Hepatocyte (in vitro differentiated cells): ENCODE measurements at regions not wholly inside any gene's neighbourhood (a gene's known extent, or its start where the extent isn't known, plus 50 kb on each side); places are given as distances from the start of the nearest gene placed in this dataset.
"Not testable (repeated sequence)": the region's sequence is repeated elsewhere in the genome, so short reads cannot be mapped to it uniquely, and the experiment has no call there.

ENCODE experiments used
- DNase-seq: peaks from one replicate; pipeline ENCODE4 v3.0.0-alpha.2; 2016; ENCODE audit warnings: low spot score
- H2AFZ ChIP-seq: fragments of 200-600 bp; sonication (generic); 2 replicates; pipeline ENCODE4 v1.6.0; 2016; ENCODE audit warnings: antibody characterized with exemption, mild to moderate bottlenecking
- H3K27ac ChIP-seq: fragments of 200-600 bp; sonication (generic); 2 replicates; pipeline ENCODE4 v1.5.1; 2016; ENCODE audit warnings: mild to moderate bottlenecking
- H3K27me3 ChIP-seq: fragments of 200-600 bp; sonication (generic); 2 replicates; pipeline ENCODE4 v1.6.1; 2016
- H3K36me3 ChIP-seq: fragments of 200-600 bp; sonication (generic); replicated peaks from 2 replicates; pipeline ENCODE4 v1.5.1; 2016; ENCODE audit warnings: low read depth; ENCODE audit not compliant: insufficient read depth
- H3K4me1 ChIP-seq: fragments of 200-600 bp; sonication (generic); 2 replicates; pipeline ENCODE4 v1.5.1; 2016; ENCODE audit warnings: mild to moderate bottlenecking, moderate library complexity; ENCODE audit not compliant: insufficient read depth
- H3K4me2 ChIP-seq: fragments of 200-600 bp; sonication (generic); 2 replicates; pipeline ENCODE4 v1.6.0; 2016
- H3K4me3 ChIP-seq: fragments of 200-600 bp; sonication (generic); 2 replicates; pipeline ENCODE4 v1.5.1; 2016; ENCODE audit warnings: mild to moderate bottlenecking
- H3K79me2 ChIP-seq: fragments of 200-600 bp; sonication (generic); 2 replicates; pipeline ENCODE4 v1.6.0; 2017; ENCODE audit warnings: mild to moderate bottlenecking
- H3K9me2 ChIP-seq: fragments of 200-600 bp; sonication (generic); replicated peaks from 2 replicates; pipeline ENCODE4 v1.6.0; 2017; ENCODE audit warnings: mild to moderate bottlenecking; ENCODE audit not compliant: insufficient read depth
- H3K9me3 ChIP-seq: fragments of 200-600 bp; sonication (generic); 2 replicates; pipeline ENCODE4 v1.5.1; 2016; ENCODE audit warnings: low read depth, mild to moderate bottlenecking
- H4K20me1 ChIP-seq: fragments of 200-600 bp; sonication (generic); 2 replicates; pipeline ENCODE4 v1.6.0; 2016; ENCODE audit warnings: mild to moderate bottlenecking; ENCODE audit not compliant: insufficient read depth, poor library complexity, severe bottlenecking
- CTCF ChIP-seq: fragments of 200-600 bp; sonication (generic); IDR thresholded peaks from 2 replicates; pipeline ENCODE4 v1.5.1; 2016; ENCODE audit warnings: antibody characterized with exemption, mild to moderate bottlenecking; ENCODE audit not compliant: poor library complexity
- EZH2 ChIP-seq: fragments of 200-600 bp; sonication (generic); IDR thresholded peaks from 2 replicates; pipeline ENCODE4 v1.6.1; 2016; ENCODE audit warnings: antibody characterized with exemption, mild to moderate bottlenecking, borderline replicate concordance
- EZH2phosphoT487 ChIP-seq: fragments of 200-600 bp; sonication (generic); IDR thresholded peaks from one replicate; pipeline ENCODE4 v1.6.1; 2018; ENCODE audit warnings: antibody characterized with exemption, mild to moderate bottlenecking, low read depth, moderate library complexity; ENCODE audit not compliant: unreplicated experiment, severe bottlenecking
- WGBS: methylation state at CpG from one replicate; pipeline ENCODE4 v1.1.6; 2016; ENCODE audit warnings: low lambda C conversion rate; ENCODE audit errors: missing lambda C conversion rate; 5-methylcytosine and 5-hydroxymethylcytosine counted together

GRCh38 chr16:47866423-47866822 lies 289.4 kb downstream of the ABCC12 start:
- DNase-seq = no peak
- H3K4me1 ChIP-seq = no peaks in the 10 kb centered on the region
- 78% methylated on average over 4 of the region's 4 CpGs for WGBS
- H3K27ac ChIP-seq = no peak overlapping the region
- no peak overlapping the region for H3K4me2 ChIP-seq
- H3K36me3 ChIP-seq = no peaks in the 10 kb centered on the region
- no peaks in the 10 kb centered on the region for H4K20me1 ChIP-seq
- no peaks in the 10 kb centered on the region for H3K9me3 ChIP-seq
- no peak for TF ChIP-seq EZH2
- no peak for TF ChIP-seq CTCF
- TF ChIP-seq EZH2phosphoT487 = no peak
- no peaks in the 10 kb centered on the region for H3K27me3 ChIP-seq
- no peak overlapping the region for H2AFZ ChIP-seq
- no peaks in the 10 kb centered on the region for H3K79me2 ChIP-seq
- H3K4me3 ChIP-seq = no peak overlapping the region
- no peaks in the 10 kb centered on the region for H3K9me2 ChIP-seq

GRCh38 chr16:47865337-47865855 lies 290.4 kb downstream of the ABCC12 start:
- Histone ChIP-seq H3K79me2 (no peaks in the 10 kb centered on the region), H2AFZ (no peak overlapping the region), H3K27ac (no peak overlapping the region), H3K9me3 (no peaks in the 10 kb centered on the region), H3K4me3 (no peak overlapping the region), H3K4me2 (no peak overlapping the region), H3K4me1 (no peaks in the 10 kb centered on the region), H3K9me2 (no peaks in the 10 kb centered on the region), H3K36me3 (no peaks in the 10 kb centered on the region), H4K20me1 (no peaks in the 10 kb centered on the region), H3K27me3 (no peaks in the 10 kb centered on the region)
- 86% methylated on average over 3 of the region's 3 CpGs for WGBS
- no peak for DNase-seq
- TF ChIP-seq EZH2phosphoT487 = no peak
- TF ChIP-seq EZH2 = no peak
- no peak for TF ChIP-seq CTCF

- H3K9me3 ChIP-seq, H3K4me1 ChIP-seq, H3K36me3 ChIP-seq, H3K79me2 ChIP-seq, H4K20me1 ChIP-seq, H3K27me3 ChIP-seq, DNase-seq, H3K4me3 ChIP-seq, H3K9me2 ChIP-seq, H3K4me2 ChIP-seq: not testable (repeated sequence)
- WGBS = 41% methylated on average over 6 of the region's 6 CpGs
- Histone ChIP-seq H2AFZ (peak overlapping the region; percentile 17), H3K27ac (peak overlapping the region; percentile 89)
Observed at GRCh38 chr16:47864262-47864661, 291.5 kb downstream of the ABCC12 start.

- H3K9me3 ChIP-seq = no peaks in the 10 kb centered on the region
- no peaks in the 10 kb centered on the region for H3K36me3 ChIP-seq
- no peaks in the 10 kb centered on the region for H4K20me1 ChIP-seq
- H3K9me2 ChIP-seq = no peaks in the 10 kb centered on the region
- no peaks in the 10 kb centered on the region for H3K79me2 ChIP-seq
- no peak overlapping the region for H3K4me3 ChIP-seq
- no peak for DNase-seq
- TF ChIP-seq EZH2 (no peak), EZH2phosphoT487 (no peak), CTCF (no peak)
- H3K4me2 ChIP-seq = no peak overlapping the region
- no peaks in the 10 kb centered on the region for H3K27me3 ChIP-seq
- H2AFZ ChIP-seq = no peak overlapping the region
- no peak overlapping the region for H3K27ac ChIP-seq
- H3K4me1 ChIP-seq = no peaks in the 10 kb centered on the region
- 93% methylated on average over 8 of the region's 8 CpGs for WGBS
Observed at GRCh38 chr16:47861999-47862398, 293.8 kb downstream of the ABCC12 start.
